ENCODE measurements at regions not wholly inside any gene's neighbourhood (a gene's known extent, or its start where the extent isn't known, plus 50 kb on each side); places are given as distances from the start of the nearest gene placed in this dataset.

- no peak for TF ChIP-seq REST (IDR thresholded peaks at IDR 0.05; ENCODE audit: low read depth)
- no peak for TF ChIP-seq YY1 (IDR thresholded peaks at IDR 0.05; ENCODE audit: low read depth)
Observed at GRCh38 chr12:75685617-75686225, 174.3 kb upstream of the KRR1 start.

All from Ishikawa (cell line).